BE2C (cell line): ENCODE measurements at regions not wholly inside any gene's neighbourhood (a gene's known extent, or its start where the extent isn't known, plus 50 kb on each side); places are given as distances from the start of the nearest gene placed in this dataset.
"Not testable (repeated sequence)": the region's sequence is repeated elsewhere in the genome, so short reads cannot be mapped to it uniquely, and the experiment has no call there.

Experiments used
- DNase-seq: peaks from one replicate; pipeline ENCODE4 v3.0.0-alpha.2; 2020
- H3K27me3 ChIP-seq: fragments of 250-450 bp; sonication (Bioruptor Pico); 2 replicates; pipeline ENCODE4 v1.5.1; 2020; ENCODE audit warnings: mild to moderate bottlenecking
- H3K36me3 ChIP-seq: fragments of 250-450 bp; sonication (Bioruptor Pico); 2 replicates; pipeline ENCODE4 v1.5.1; 2020; ENCODE audit warnings: mild to moderate bottlenecking
- H3K4me1 ChIP-seq: fragments of 250-450 bp; sonication (Bioruptor Pico); 2 replicates; pipeline ENCODE4 v1.5.1; 2020
- H3K4me3 ChIP-seq: 2 replicates; pipeline ENCODE4 v1.5.1; 2011; ENCODE audit warnings: low read depth, low read length
- H3K9me3 ChIP-seq: fragments of 250-450 bp; sonication (Bioruptor Pico); 2 replicates; pipeline ENCODE4 v1.5.1; 2020
- CTCF ChIP-seq: IDR thresholded peaks from 2 replicates; pipeline ENCODE4 v1.5.1; 2012; ENCODE audit warnings: mild to moderate bottlenecking, low read depth, low read length

- Histone ChIP-seq H3K27me3 (no peaks in the 10 kb centered on the region), H3K4me1 (no peaks in the 10 kb centered on the region), H3K9me3 (no peaks in the 10 kb centered on the region), H3K4me3 (no peak overlapping the region), H3K36me3 (no peaks in the 10 kb centered on the region)
- no peak for DNase-seq
- TF ChIP-seq CTCF = no peak
Observed at GRCh38 chr11:129709801-129710398, 105.7 kb upstream of the TMEM45B start.

GRCh38 chr11:129710423-129710822 is 105.2 kb upstream of the TMEM45B start:
- Histone ChIP-seq H3K9me3 (no peaks in the 10 kb centered on the region), H3K4me1 (no peaks in the 10 kb centered on the region), H3K36me3 (no peaks in the 10 kb centered on the region), H3K27me3 (no peaks in the 10 kb centered on the region), H3K4me3 (no peak overlapping the region)
- no peak for DNase-seq
- TF ChIP-seq CTCF = no peak

- no peaks in the 10 kb centered on the region for H3K4me1 ChIP-seq
- no peaks in the 10 kb centered on the region for H3K36me3 ChIP-seq
- TF ChIP-seq CTCF = no peak
Observed at GRCh38 chr11:129711760-129712159, 103.9 kb upstream of the TMEM45B start.

GRCh38 chr11:129712486-129713240 is 103.0 kb upstream of the TMEM45B start:
- H3K36me3 ChIP-seq, H3K27me3 ChIP-seq, DNase-seq, H3K4me3 ChIP-seq, H3K4me1 ChIP-seq, H3K9me3 ChIP-seq: not testable (repeated sequence)

More at GRCh38 chr11:129711760-129712159, 103.9 kb upstream of the TMEM45B start:
- Histone ChIP-seq H3K27me3 (no peaks in the 10 kb centered on the region), H3K9me3 (no peaks in the 10 kb centered on the region), H3K4me3 (no peak overlapping the region)
- no peak for DNase-seq

GRCh38 chr11:129719037-129719436 is 96.6 kb upstream of the TMEM45B start:
- Histone ChIP-seq H3K36me3 (no peaks in the 10 kb centered on the region), H3K4me3 (no peak overlapping the region), H3K27me3 (no peaks in the 10 kb centered on the region), H3K4me1 (no peaks in the 10 kb centered on the region), H3K9me3 (no peaks in the 10 kb centered on the region)
- DNase-seq = no peak
- no peak for TF ChIP-seq CTCF

GRCh38 chr11:129720156-129720555 is 95.5 kb upstream of the TMEM45B start:
- DNase-seq = no peak
- Histone ChIP-seq H3K36me3 (no peaks in the 10 kb centered on the region), H3K4me3 (no peak overlapping the region), H3K9me3 (no peaks in the 10 kb centered on the region), H3K4me1 (no peaks in the 10 kb centered on the region), H3K27me3 (no peaks in the 10 kb centered on the region)
- no peak for TF ChIP-seq CTCF
